Smooth muscle cell (in vitro differentiated cells): ENCODE measurements at regions not wholly inside any gene's neighbourhood (a gene's known extent, or its start where the extent isn't known, plus 50 kb on each side); places are given as distances from the start of the nearest gene placed in this dataset.

Experiments used
- DNase-seq: peaks from one replicate; lab custom pipeline; 2025; ENCODE audit not compliant: unreplicated experiment; lab: John Stamatoyannopoulos, UW
- H2AFZ ChIP-seq: fragments of 200-600 bp; sonication (generic); 2 replicates; pipeline ENCODE4 v1.6.0; 2016; ENCODE audit warnings: antibody characterized with exemption, low read depth, mild to moderate bottlenecking
- H3F3A ChIP-seq: fragments of 200-600 bp; sonication (generic); 2 replicates; pipeline ENCODE4 v1.6.0; 2017; ENCODE audit warnings: antibody characterized with exemption, low read depth
- H3K27ac ChIP-seq: fragments of 200-600 bp; sonication (generic); 2 replicates; pipeline ENCODE4 v1.5.1; 2016; ENCODE audit warnings: low read depth, mild to moderate bottlenecking
- H3K27me3 ChIP-seq: fragments of 200-600 bp; sonication (generic); 2 replicates; pipeline ENCODE4 v1.6.1; 2016; ENCODE audit warnings: low read depth, mild to moderate bottlenecking
- H3K36me3 ChIP-seq: fragments of 200-600 bp; sonication (generic); 2 replicates; pipeline ENCODE4 v1.5.1; 2016; ENCODE audit warnings: low read depth
- H3K4me1 ChIP-seq: fragments of 200-600 bp; sonication (generic); 2 replicates; pipeline ENCODE4 v1.5.1; 2016; ENCODE audit warnings: low read depth
- H3K4me2 ChIP-seq: fragments of 200-600 bp; sonication (generic); 2 replicates; pipeline ENCODE4 v1.6.0; 2016; ENCODE audit warnings: mild to moderate bottlenecking
- H3K4me3 ChIP-seq: fragments of 200-600 bp; sonication (generic); 2 replicates; pipeline ENCODE4 v1.5.1; 2016; ENCODE audit warnings: mild to moderate bottlenecking
- H3K79me2 ChIP-seq: fragments of 200-600 bp; sonication (generic); 2 replicates; pipeline ENCODE4 v1.6.0; 2016; ENCODE audit warnings: low read depth, mild to moderate bottlenecking
- H3K9ac ChIP-seq: fragments of 200-600 bp; sonication (generic); 2 replicates; pipeline ENCODE4 v1.6.0; 2016; ENCODE audit warnings: low read depth
- H3K9me3 ChIP-seq: fragments of 200-600 bp; sonication (generic); replicated peaks from 2 replicates; pipeline ENCODE4 v1.5.1; 2016; ENCODE audit warnings: low read depth
- H4K20me1 ChIP-seq: fragments of 200-600 bp; sonication (generic); 2 replicates; pipeline ENCODE4 v1.6.0; 2016; ENCODE audit warnings: low read depth
- CTCF ChIP-seq: fragments of 200-600 bp; sonication (generic); IDR thresholded peaks from 2 replicates; pipeline ENCODE4 v1.5.1; 2017; ENCODE audit warnings: borderline replicate concordance, mild to moderate bottlenecking, antibody characterized with exemption; ENCODE audit not compliant: insufficient read depth, poor library complexity, severe bottlenecking
- WGBS: methylation state at CpG from one replicate; pipeline ENCODE4 v1.1.7; 2016; ENCODE audit warnings: low lambda C conversion rate; 5-methylcytosine and 5-hydroxymethylcytosine counted together

- Histone ChIP-seq H3K4me3 (no peak overlapping the region), H3K9me3 (no peaks in the 10 kb centered on the region), H3K36me3 (no peaks in the 10 kb centered on the region), H3K4me2 (peak overlapping the region; percentile 27), H3K9ac (no peak overlapping the region), H3K79me2 (no peaks in the 10 kb centered on the region), H3K4me1 (no peaks in the 10 kb centered on the region), H3K27ac (peak overlapping the region; percentile 51), H4K20me1 (no peaks in the 10 kb centered on the region), H2AFZ (no peak overlapping the region), H3F3A (peaks cover 7% of the 10 kb centered on the region), H3K27me3 (no peaks in the 10 kb centered on the region)
- no peak for TF ChIP-seq CTCF
- 34% methylated on average over 2 of the region's 2 CpGs for WGBS
- DNase-seq: no peak
Measured at GRCh38 chr20:24376311-24377099, 92.9 kb upstream of the SYNDIG1 start.

- TF ChIP-seq CTCF: no peak
- DNase-seq: no peak
- 89% methylated on average over 3 of the region's 3 CpGs for whole genome bisulfite sequencing
Measured at GRCh38 chr20:24373372-24373771, 96.1 kb upstream of the SYNDIG1 start.

GRCh38 chr20:24370911-24371695, 98.3 kb upstream of the SYNDIG1 start:
- no peaks in the 10 kb centered on the region for H3K9me3 ChIP-seq
- H2AFZ ChIP-seq: no peak overlapping the region
- H3K79me2 ChIP-seq: no peaks in the 10 kb centered on the region
- TF ChIP-seq CTCF: no peak
- DNase-seq: no peak
- no peaks in the 10 kb centered on the region for H3K27me3 ChIP-seq
- H3K4me1 ChIP-seq: no peaks in the 10 kb centered on the region
- 92% methylated on average over 7 of the region's 7 CpGs for WGBS
- no peak overlapping the region for H3K4me2 ChIP-seq
- H3K36me3 ChIP-seq: no peaks in the 10 kb centered on the region
- H3F3A ChIP-seq: no peaks in the 10 kb centered on the region
- no peaks in the 10 kb centered on the region for H4K20me1 ChIP-seq
- no peak overlapping the region for H3K9ac ChIP-seq
- no peak overlapping the region for H3K4me3 ChIP-seq
- no peak overlapping the region for H3K27ac ChIP-seq

More at GRCh38 chr20:24373372-24373771, 96.1 kb upstream of the SYNDIG1 start:
- no peaks in the 10 kb centered on the region for H4K20me1 ChIP-seq
- H3K4me3 ChIP-seq: no peak overlapping the region
- H3K79me2 ChIP-seq: no peaks in the 10 kb centered on the region
- no peak overlapping the region for H3K9ac ChIP-seq
- no peaks in the 10 kb centered on the region for H3K36me3 ChIP-seq
- H3K27me3 ChIP-seq: no peaks in the 10 kb centered on the region
- H2AFZ ChIP-seq: no peak overlapping the region
- H3K4me2 ChIP-seq: no peak overlapping the region
- H3F3A ChIP-seq: no peaks in the 10 kb centered on the region
- no peaks in the 10 kb centered on the region for H3K9me3 ChIP-seq
- H3K27ac ChIP-seq: no peak overlapping the region
- H3K4me1 ChIP-seq: no peaks in the 10 kb centered on the region
